Fibroblast of lung (primary cell): ENCODE measurements at regions not wholly inside any gene's neighbourhood (a gene's known extent, or its start where the extent isn't known, plus 50 kb on each side); places are given as distances from the start of the nearest gene placed in this dataset.
A peak's percentile ranks its signal among the peaks of the same experiment; 100 is the strongest.

Source experiments
- DNase-seq, 2 donors: peaks; one replicate each; pipeline versions ENCODE4 v3.0.0 to v3.0.0-alpha.2; 2010; ENCODE audit warnings: low read depth in 2 of 2
- H2AFZ ChIP-seq: 2 replicates; pipeline ENCODE4 v1.5.1; 2012; ENCODE audit warnings: low read length, control low read depth, inconsistent platforms
- H3K27ac ChIP-seq: 2 replicates; pipeline ENCODE4 v1.5.1; 2011; ENCODE audit warnings: low read length, control low read depth; ENCODE audit not compliant: insufficient read depth
- H3K27me3 ChIP-seq: 2 replicates; pipeline ENCODE4 v1.5.1; 2011; ENCODE audit warnings: mild to moderate bottlenecking, low read length; ENCODE audit not compliant: control insufficient read depth, insufficient read depth
- H3K36me3 ChIP-seq: 2 replicates; pipeline ENCODE4 v1.5.1; 2011; ENCODE audit warnings: low read length; ENCODE audit not compliant: control insufficient read depth, insufficient read depth
- H3K4me1 ChIP-seq: 2 replicates; pipeline ENCODE4 v1.5.1; 2011; ENCODE audit warnings: low read length; ENCODE audit not compliant: control insufficient read depth, insufficient read depth; ENCODE audit errors: extremely low read depth
- H3K4me2 ChIP-seq: 2 replicates; pipeline ENCODE4 v1.5.1; 2011; ENCODE audit warnings: low read length, control low read depth; ENCODE audit not compliant: insufficient read depth; ENCODE audit errors: extremely low read depth
- H3K4me3 ChIP-seq, 4 experiments: fragments of 200-600 bp in 1 of 4; sonication (generic) in 1 of 4; replicated peaks in 1 of 4; 2 replicates each; pipeline ENCODE4 v1.5.1; 2011 to 2016; ENCODE audit warnings: low read length in 4 of 4, low read depth in 3 of 4, mild to moderate bottlenecking in 3 of 4, control low read depth in 2 of 4, inconsistent platforms in 1 of 4, mixed read lengths in 1 of 4; ENCODE audit not compliant: insufficient read depth in 1 of 4; ENCODE audit errors: control extremely low read depth in 1 of 4
- H3K79me2 ChIP-seq: 2 replicates; pipeline ENCODE4 v1.5.1; 2012; ENCODE audit warnings: mild to moderate bottlenecking, low read length, inconsistent platforms; ENCODE audit not compliant: control insufficient read depth, insufficient read depth
- H3K9ac ChIP-seq: 2 replicates; pipeline ENCODE4 v1.5.1; 2011; ENCODE audit warnings: mild to moderate bottlenecking, low read length, control low read depth; ENCODE audit not compliant: insufficient read depth
- H3K9me3 ChIP-seq: 2 replicates; pipeline ENCODE4 v1.5.1; 2012; ENCODE audit warnings: low read depth, low read length; ENCODE audit not compliant: control insufficient read depth, insufficient read depth
- H4K20me1 ChIP-seq: 2 replicates; pipeline ENCODE4 v1.5.1; 2011; ENCODE audit warnings: low read length; ENCODE audit not compliant: control insufficient read depth, insufficient read depth; ENCODE audit errors: extremely low read depth
- EZH2 ChIP-seq: IDR thresholded peaks from 2 replicates; pipeline ENCODE4 v1.5.1; 2012; ENCODE audit warnings: low read length, control low read depth, mild to moderate bottlenecking; ENCODE audit errors: missing control alignments
- TF ChIP-seq, protein P1 (sequence below), 2 donors: IDR thresholded peaks in 1 of 2; conservative IDR thresholded peaks in 1 of 2; 1 replicate in 1 of 2; 2 replicates in 1 of 2; pipeline ENCODE4 v1.5.1; 2011 to 2012; ENCODE audit warnings: low read length in 2 of 2, control low read depth in 1 of 2, inconsistent platforms in 1 of 2, low read depth in 1 of 2, mild to moderate bottlenecking in 1 of 2

DNA sequence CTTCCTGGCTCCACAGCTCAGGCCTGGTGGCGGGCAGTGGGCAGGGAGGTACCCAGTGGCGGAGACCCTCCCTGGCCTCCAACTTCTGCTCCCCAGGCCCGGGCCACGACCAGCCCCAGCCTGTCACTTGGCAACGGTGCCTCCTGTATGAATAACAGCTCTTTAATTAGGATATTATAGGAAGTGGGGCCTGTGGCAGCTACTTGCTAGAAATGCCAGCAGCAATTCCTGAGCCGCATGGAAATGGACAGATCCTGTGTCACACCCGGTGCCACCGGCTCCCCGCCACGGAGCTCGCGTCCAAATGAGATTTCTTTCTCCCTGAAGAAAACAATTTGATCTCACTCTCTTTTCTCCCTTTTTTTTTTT is 104.5 kb downstream of the CHST1 start:
- Histone ChIP-seq H3K27ac (no peak overlapping the region), H3K4me2 (no peak overlapping the region), H3K9ac (no peak overlapping the region), H3K9me3 (no peaks in the 10 kb centered on the region), H2AFZ (no peak overlapping the region), H3K27me3 (peaks cover 4% of the 10 kb centered on the region), H3K36me3 (no peaks in the 10 kb centered on the region), H3K4me3 (no peak overlapping the region), H3K79me2 (no peaks in the 10 kb centered on the region), H3K4me1 (no peaks in the 10 kb centered on the region), H4K20me1 (no peaks in the 10 kb centered on the region)
- no peak for DNase-seq
- TF ChIP-seq, protein P1, sequence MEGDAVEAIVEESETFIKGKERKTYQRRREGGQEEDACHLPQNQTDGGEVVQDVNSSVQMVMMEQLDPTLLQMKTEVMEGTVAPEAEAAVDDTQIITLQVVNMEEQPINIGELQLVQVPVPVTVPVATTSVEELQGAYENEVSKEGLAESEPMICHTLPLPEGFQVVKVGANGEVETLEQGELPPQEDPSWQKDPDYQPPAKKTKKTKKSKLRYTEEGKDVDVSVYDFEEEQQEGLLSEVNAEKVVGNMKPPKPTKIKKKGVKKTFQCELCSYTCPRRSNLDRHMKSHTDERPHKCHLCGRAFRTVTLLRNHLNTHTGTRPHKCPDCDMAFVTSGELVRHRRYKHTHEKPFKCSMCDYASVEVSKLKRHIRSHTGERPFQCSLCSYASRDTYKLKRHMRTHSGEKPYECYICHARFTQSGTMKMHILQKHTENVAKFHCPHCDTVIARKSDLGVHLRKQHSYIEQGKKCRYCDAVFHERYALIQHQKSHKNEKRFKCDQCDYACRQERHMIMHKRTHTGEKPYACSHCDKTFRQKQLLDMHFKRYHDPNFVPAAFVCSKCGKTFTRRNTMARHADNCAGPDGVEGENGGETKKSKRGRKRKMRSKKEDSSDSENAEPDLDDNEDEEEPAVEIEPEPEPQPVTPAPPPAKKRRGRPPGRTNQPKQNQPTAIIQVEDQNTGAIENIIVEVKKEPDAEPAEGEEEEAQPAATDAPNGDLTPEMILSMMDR (conservative IDR thresholded peaks at IDR 0.05 in 1 of 2, IDR thresholded peaks at IDR 0.05 in 1 of 2; ENCODE audit: low read depth in 1 of 2, low read length in 2 of 2): no peak
- no peak for TF ChIP-seq EZH2

DNA sequence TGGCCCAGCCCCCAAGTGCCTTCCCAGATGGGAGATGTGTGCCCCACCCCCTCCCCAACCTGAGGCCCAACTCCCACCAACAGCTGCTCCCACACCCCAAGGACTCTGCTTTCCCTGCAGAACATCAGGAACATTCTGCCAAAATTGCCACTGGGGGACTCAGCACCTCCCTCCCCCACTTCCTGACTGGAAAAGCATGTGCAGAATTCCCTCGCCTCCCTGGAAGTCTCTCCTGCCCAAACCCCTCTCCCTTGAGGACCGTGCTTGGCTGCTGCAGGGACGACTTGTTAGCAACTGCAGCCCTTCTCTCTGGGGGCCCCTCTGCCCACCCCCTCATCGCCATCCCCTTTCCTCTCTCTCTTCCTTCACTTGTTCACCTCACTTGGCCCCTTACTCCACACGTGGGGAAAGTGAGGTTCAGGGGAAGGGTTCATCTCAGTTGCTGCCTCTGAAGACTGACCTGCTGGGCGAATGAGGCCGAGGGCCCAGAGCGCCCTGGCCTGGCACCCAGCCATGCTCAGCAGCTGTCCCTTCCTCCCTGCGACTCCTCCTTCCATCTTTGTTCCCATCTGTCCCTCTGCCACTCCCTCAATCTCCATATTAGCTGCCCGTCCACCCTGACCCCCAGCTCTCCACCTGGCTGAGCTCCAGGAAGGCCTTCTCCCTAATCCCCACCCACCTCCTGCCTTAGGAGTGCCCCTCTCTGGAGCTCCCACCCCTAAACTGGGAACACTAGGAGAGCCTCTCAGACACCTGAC is 105.1 kb downstream of the CHST1 start:
- Histone ChIP-seq H3K9ac (no peak overlapping the region), H3K4me3 (no peak overlapping the region), H3K9me3 (no peaks in the 10 kb centered on the region), H3K36me3 (no peaks in the 10 kb centered on the region), H2AFZ (no peak overlapping the region), H3K4me2 (no peak overlapping the region), H3K27me3 (peaks cover 8% of the 10 kb centered on the region), H4K20me1 (no peaks in the 10 kb centered on the region), H3K79me2 (no peaks in the 10 kb centered on the region), H3K27ac (no peak overlapping the region), H3K4me1 (no peaks in the 10 kb centered on the region)
- DNase-seq: no peak
- no peak for TF ChIP-seq EZH2
- TF ChIP-seq, protein P1 (conservative IDR thresholded peaks at IDR 0.05 in 1 of 2, IDR thresholded peaks at IDR 0.05 in 1 of 2; ENCODE audit: low read depth in 1 of 2, low read length in 2 of 2): no peak

DNA sequence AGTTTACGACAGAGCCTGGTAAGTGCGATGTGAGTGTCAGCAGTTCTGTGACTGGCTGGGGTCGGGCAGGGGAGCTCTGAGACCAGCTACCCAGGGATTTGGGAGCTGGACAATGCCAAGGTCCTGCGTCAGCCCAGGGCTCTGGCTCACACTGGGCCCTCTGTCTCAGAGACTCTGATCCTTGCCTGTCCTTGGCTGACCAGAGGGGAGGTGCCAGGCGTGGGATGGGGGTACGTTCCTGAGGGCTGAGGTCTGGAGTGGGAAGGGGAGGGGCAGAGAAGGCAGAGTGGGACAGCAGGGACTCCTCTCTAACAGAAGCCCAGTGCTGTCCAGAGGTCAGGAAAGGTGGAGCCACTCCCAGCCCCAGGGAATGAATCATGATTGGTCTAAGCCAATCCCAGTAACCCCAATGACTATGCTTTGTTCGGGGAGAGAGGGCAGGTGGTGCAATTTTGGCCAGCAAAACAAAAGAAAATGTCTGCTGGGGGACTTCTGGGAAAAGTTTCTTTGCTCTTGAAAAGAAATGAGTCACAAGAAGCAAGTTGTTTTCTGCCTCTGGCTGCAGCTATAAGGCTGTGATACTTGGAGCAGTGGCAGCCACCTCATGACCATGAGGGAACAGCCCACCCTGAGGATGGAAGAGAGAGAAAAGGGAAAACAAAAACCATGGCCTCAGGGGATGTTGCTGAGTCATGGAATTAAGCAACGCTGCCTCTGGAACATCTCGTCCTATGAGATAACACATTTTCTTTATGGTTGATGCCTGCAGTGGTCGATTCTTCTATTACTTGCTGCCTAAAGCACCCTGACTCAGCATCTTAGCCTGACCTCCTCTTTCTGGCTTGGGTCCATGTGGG is 108.3 kb downstream of the CHST1 start:
- Histone ChIP-seq H4K20me1 (no peaks in the 10 kb centered on the region), H3K79me2 (no peaks in the 10 kb centered on the region), H3K27ac (no peak overlapping the region), H3K9ac (no peak overlapping the region), H2AFZ (no peak overlapping the region), H3K4me3 (no peak overlapping the region), H3K4me2 (no peak overlapping the region), H3K4me1 (no peaks in the 10 kb centered on the region), H3K36me3 (no peaks in the 10 kb centered on the region), H3K27me3 (peaks cover 4% of the 10 kb centered on the region), H3K9me3 (no peaks in the 10 kb centered on the region)
- peak; percentile 1 to 30 for DNase-seq
- no peak for TF ChIP-seq EZH2
- TF ChIP-seq, protein P1 (conservative IDR thresholded peaks at IDR 0.05 in 1 of 2, IDR thresholded peaks at IDR 0.05 in 1 of 2; ENCODE audit: low read depth in 1 of 2, low read length in 2 of 2): no peak
